HCT116 (cell line): ENCODE measurements at regions not wholly inside any gene's neighbourhood (a gene's known extent, or its start where the extent isn't known, plus 50 kb on each side); places are given as distances from the start of the nearest gene placed in this dataset.

Source experiments
- ATAC-seq: fragments of 200-7000 bp; cut with Tn5 transposase; 2 replicates; pipeline ENCODE4 v1.9.1; 2020; ENCODE audit warnings: mild to moderate bottlenecking, moderate library complexity
- BruUV-seq: library from RNA; stranded (reverse); fragments of 400-500 nt; replicated peaks from 2 replicates; lab custom pipeline; 2021; lab: Mats Ljungman, UMichigan
- CTCF ChIA-PET: fragments of 300-600 bp; sonication (Branson Sonifier 250); formaldehyde crosslinking; loops from one replicate; lab custom pipeline; 2021; ENCODE audit warnings: antibody characterized with exemption; lab: Charles Lee
- POLR2A ChIA-PET: fragments of 300-600, 350-600 bp; sonication (Branson Sonifier 250); formaldehyde crosslinking; loops from one replicate; lab custom pipeline; 2021; ENCODE audit warnings: antibody characterized with exemption; lab: Charles Lee
- RAD21 ChIA-PET, 2 experiments: fragments of 300-600 bp; sonication (Branson Sonifier 250); formaldehyde crosslinking; loops; one replicate each; lab custom pipeline; 2023; ENCODE audit warnings: low total read pairs in 2 of 2; ENCODE audit not compliant: uncharacterized antibody in 2 of 2, unreplicated experiment in 2 of 2, low non-redundant PET in 1 of 2; lab: Charles Lee
- DNase-seq: peaks from one replicate; pipeline ENCODE4 v3.0.0-alpha.2; 2010; ENCODE audit warnings: low read depth, low spot score
- H2AFZ ChIP-seq: fragments of 200-600 bp; shearing (Covaris generic), sonication (generic); 2 replicates; pipeline ENCODE4 v1.6.1; 2017; ENCODE audit warnings: low read depth, mixed run types, mixed read lengths, antibody characterized with exemption, low read length; ENCODE audit not compliant: poor library complexity, severe bottlenecking
- H3K27ac ChIP-seq: 2 replicates; pipeline ENCODE4 v1.5.1; 2012; ENCODE audit warnings: low read depth, low read length
- H3K27me3 ChIP-seq: fragments of 200-600 bp; sonication (generic); 2 replicates; pipeline ENCODE4 v1.6.1; 2016; ENCODE audit warnings: mixed run types, low read length, mixed read lengths; ENCODE audit not compliant: insufficient read depth
- H3K36me3 ChIP-seq, 2 experiments: fragments of 200-500 bp in 1 of 2; fragments of 200-600 bp in 1 of 2; sonication (Bioruptor generic) in 1 of 2; sonication (generic) in 1 of 2; 2 replicates each; pipeline versions ENCODE4 v1.5.1 to v1.6.1; 2014 to 2016; ENCODE audit warnings: low read length in 2 of 2, inconsistent platforms in 1 of 2, mixed read lengths in 1 of 2, mixed run types in 1 of 2; ENCODE audit not compliant: insufficient read depth in 2 of 2, control insufficient read depth in 1 of 2
- H3K4me1 ChIP-seq, 2 experiments: fragments of 200-600 bp in 1 of 2; sonication (generic) in 1 of 2; 2 replicates each; pipeline versions ENCODE4 v1.5.1 to v1.6.1; 2012 to 2017; ENCODE audit warnings: low read length in 2 of 2, inconsistent platforms in 1 of 2, mild to moderate bottlenecking in 1 of 2, mixed read lengths in 1 of 2, mixed run types in 1 of 2, moderate library complexity in 1 of 2; ENCODE audit not compliant: insufficient read depth in 2 of 2, control insufficient read depth in 1 of 2
- H3K4me2 ChIP-seq: fragments of 200-600 bp; sonication (generic); 2 replicates; pipeline ENCODE4 v1.6.1; 2017; ENCODE audit warnings: mixed run types, low read length, mixed read lengths
- H3K4me3 ChIP-seq, 2 experiments: fragments of 200-600 bp in 1 of 2; sonication (generic) in 1 of 2; replicated peaks in 1 of 2; 2 replicates each; pipeline ENCODE4 v1.5.1; 2011 to 2016; ENCODE audit warnings: low read length in 2 of 2, control low read depth in 1 of 2, low read depth in 1 of 2, mild to moderate bottlenecking in 1 of 2, mixed read lengths in 1 of 2, mixed run types in 1 of 2
- H3K79me2 ChIP-seq: fragments of 200-600 bp; sonication (generic); 2 replicates; pipeline ENCODE4 v1.6.1; 2017; ENCODE audit warnings: mild to moderate bottlenecking, mixed run types, low read length, moderate library complexity, mixed read lengths; ENCODE audit not compliant: insufficient read depth
- H3K9ac ChIP-seq: fragments of 200-600 bp; sonication (generic); 2 replicates; pipeline ENCODE4 v1.6.1; 2016; ENCODE audit warnings: low read length, mixed read lengths
- H3K9me2 ChIP-seq: fragments of 200-600 bp; sonication (generic), shearing (Covaris generic); 2 replicates; pipeline ENCODE4 v1.6.1; 2017; ENCODE audit warnings: mixed run types, mild to moderate bottlenecking, moderate library complexity; ENCODE audit not compliant: insufficient read depth
- H3K9me3 ChIP-seq, 2 experiments: fragments of 200-500 bp in 1 of 2; fragments of 200-600 bp in 1 of 2; sonication (Bioruptor generic) in 1 of 2; sonication (generic) in 1 of 2; 2 replicates each; pipeline ENCODE4 v1.6.1; 2014 to 2017; ENCODE audit warnings: low read length in 2 of 2, mixed read lengths in 2 of 2, inconsistent platforms in 1 of 2, low read depth in 1 of 2, mild to moderate bottlenecking in 1 of 2, mixed run types in 1 of 2, moderate library complexity in 1 of 2; ENCODE audit not compliant: control insufficient read depth in 1 of 2, insufficient read depth in 1 of 2
- H4K20me1 ChIP-seq: fragments of 200-600 bp; sonication (generic), shearing (Covaris generic); 2 replicates; pipeline ENCODE4 v1.6.1; 2017; ENCODE audit warnings: mixed run types, mild to moderate bottlenecking, moderate library complexity; ENCODE audit not compliant: insufficient read depth
- CBX3 ChIP-seq: IDR thresholded peaks from 2 replicates; pipeline ENCODE4 v1.6.1; 2012; ENCODE audit warnings: low read depth
- CTCF ChIP-seq, 3 experiments: fragments of 200-600 bp in 1 of 3; sonication (generic) in 1 of 3; IDR thresholded peaks in 2 of 3; conservative IDR thresholded peaks in 1 of 3; 2 replicates each; pipeline ENCODE4 v1.5.1; 2012 to 2017; ENCODE audit warnings: low read depth in 2 of 3, low read length in 2 of 3, antibody characterized with exemption in 1 of 3, borderline replicate concordance in 1 of 3, control low read depth in 1 of 3, mild to moderate bottlenecking in 1 of 3, mixed read lengths in 1 of 3, mixed run types in 1 of 3, moderate library complexity in 1 of 3; ENCODE audit not compliant: insufficient read depth in 1 of 3
- ELF1 ChIP-seq: IDR thresholded peaks from 2 replicates; pipeline ENCODE4 v1.6.1; 2012; ENCODE audit warnings: low read depth, borderline replicate concordance
- EZH2 ChIP-seq: fragments of 200-600 bp; sonication (generic); IDR thresholded peaks from 2 replicates; pipeline ENCODE4 v1.6.1; 2017; ENCODE audit warnings: antibody characterized with exemption, mixed run types
- EZH2phosphoT487 ChIP-seq: fragments of 200-600 bp; IDR thresholded peaks from 2 replicates; pipeline ENCODE4 v1.6.1; 2018; ENCODE audit warnings: antibody characterized with exemption, borderline replicate concordance
- JUND ChIP-seq: IDR thresholded peaks from 2 replicates; pipeline ENCODE4 v1.6.1; 2012
- MAX ChIP-seq: IDR thresholded peaks from 2 replicates; pipeline ENCODE4 v1.6.1; 2012
- POLR2AphosphoS5 ChIP-seq: IDR thresholded peaks from 2 replicates; pipeline ENCODE4 v1.6.1; 2011; ENCODE audit warnings: mild to moderate bottlenecking, low read depth, low read length, moderate library complexity
- RAD21 ChIP-seq: IDR thresholded peaks from 2 replicates; pipeline ENCODE4 v1.6.1; 2012; ENCODE audit warnings: low read depth, mild to moderate bottlenecking
- REST ChIP-seq: IDR thresholded peaks from 2 replicates; pipeline ENCODE4 v1.6.1; 2012; ENCODE audit warnings: low read depth
- SIN3A ChIP-seq: IDR thresholded peaks from 2 replicates; pipeline ENCODE4 v1.6.1; 2012; ENCODE audit warnings: low read depth
- SP1 ChIP-seq: IDR thresholded peaks from 2 replicates; pipeline ENCODE4 v1.6.1; 2012; ENCODE audit warnings: low read depth
- ZBTB33 ChIP-seq: IDR thresholded peaks from 2 replicates; pipeline ENCODE4 v1.6.1; 2011; ENCODE audit warnings: mild to moderate bottlenecking, low read length, moderate library complexity; ENCODE audit not compliant: insufficient replicate concordance; ENCODE audit errors: extremely low read depth
- ZFX ChIP-seq: fragments of 450-650 bp; IDR thresholded peaks from 2 replicates; pipeline ENCODE4 v1.6.1; 2017
- intact Hi-C: fragments of 100-400 bp; cut with micrococcal nuclease; formaldehyde crosslinking; loops from 2 replicates; pipeline ENCODE4 v1.10.0; 2022

- TF ChIP-seq POLR2AphosphoS5 (no peak), SIN3A (no peak), SP1 (no peak), REST (no peak)
These were observed 505.5 kb upstream of the PODXL start (continued) for GRCh38 chr7:132061937-132062336.

- no peaks in the 10 kb centered on the region for H4K20me1 ChIP-seq
- H3K4me2 ChIP-seq, result no peak overlapping the region
- H3K36me3 ChIP-seq, result no peaks in the 10 kb centered on the region
- H2AFZ ChIP-seq, result no peak overlapping the region
- no peaks in the 10 kb centered on the region for H3K9me2 ChIP-seq
- H3K4me1 ChIP-seq, result no peaks in the 10 kb centered on the region
- intact Hi-C loops, result no loop called here
- peaks cover 15% of the 10 kb centered on the region; the same call in 1 of the 2 replicates for H3K27me3 ChIP-seq
- RAD21 ChIA-PET, result no interaction called here
- no peak for ATAC-seq
- H3K9ac ChIP-seq, result no peak overlapping the region
- no peaks in the 10 kb centered on the region for H3K79me2 ChIP-seq
- BruUV-seq, result no TSS peak
- no peak for DNase-seq
- POLR2A ChIA-PET, result interaction anchor here (1.2 kb wide), 1 partner anchor 10 kb away, joined by 3 read pairs; no protein-coding TSS in a partner anchor
- H3K9me3 ChIP-seq, result no peaks in the 10 kb centered on the region
- CTCF ChIA-PET, result no interaction called here
- H3K4me3 ChIP-seq, result no peak overlapping the region
- no peak overlapping the region for H3K27ac ChIP-seq
- no peak for TF ChIP-seq ELF1
- no peak for TF ChIP-seq ZFX
- no peak for TF ChIP-seq JUND
- TF ChIP-seq MAX, result no peak
- no peak for TF ChIP-seq ZBTB33
- TF ChIP-seq EZH2, result no peak
- no peak for TF ChIP-seq REST
- no peak for TF ChIP-seq CBX3
- TF ChIP-seq RAD21, result no peak
- no peak for TF ChIP-seq CTCF (IDR thresholded peaks at IDR 0.05 in 2 of 3, conservative IDR thresholded peaks at IDR 0.05 in 1 of 3; ENCODE audit: borderline replicate concordance in 1 of 3, insufficient read depth in 1 of 3, low read depth in 2 of 3, low read length in 2 of 3)
- TF ChIP-seq EZH2phosphoT487, result no peak
These were observed 502.7 kb upstream of the PODXL start for GRCh38 chr7:132059141-132059540.
